ENCODE measurements at regions not wholly inside any gene's neighbourhood (a gene's known extent, or its start where the extent isn't known, plus 50 kb on each side); places are given as distances from the start of the nearest gene placed in this dataset.

DNA sequence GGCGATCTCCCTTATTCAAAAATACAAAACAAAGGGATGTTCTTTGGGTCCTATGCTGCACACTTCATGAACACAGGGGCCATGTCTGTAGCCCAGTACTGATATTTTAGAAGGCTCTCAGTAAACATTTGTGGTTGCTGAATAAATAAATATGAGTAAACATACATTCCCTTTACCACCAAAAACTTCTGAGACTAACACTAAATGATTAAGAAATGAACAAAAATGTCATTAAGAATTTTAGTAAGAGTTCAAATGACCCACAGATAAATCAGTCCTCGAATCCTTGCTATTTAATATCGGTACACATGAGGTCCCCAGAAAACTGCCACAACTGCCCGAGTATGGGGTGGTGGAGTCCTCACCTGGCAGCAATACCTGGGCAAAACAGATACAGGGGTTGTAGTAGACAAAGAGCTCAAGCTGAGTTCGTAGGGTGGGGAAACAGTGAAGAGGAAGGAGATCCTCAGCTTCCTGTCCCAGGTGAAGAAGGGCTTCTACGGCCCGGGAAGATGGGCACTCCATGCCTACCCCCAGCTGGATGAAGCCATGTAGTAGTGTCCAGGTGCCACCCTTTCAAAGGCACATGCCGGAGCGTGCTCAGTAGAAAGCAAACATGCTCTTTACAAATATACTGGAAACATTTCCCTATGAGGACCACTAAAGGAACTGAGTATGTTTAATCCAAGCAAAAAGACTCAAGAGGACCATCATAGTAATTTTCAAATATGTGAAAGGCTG is 72.6 kb upstream of the ARHGAP29 start:
- TF ChIP-seq POLR2AphosphoS5 (IDR thresholded peaks at IDR 0.05; ENCODE audit: borderline replicate concordance, low read depth, low read length): no peak
- TF ChIP-seq FOXP2 (optimal IDR thresholded peaks at IDR 0.05; ENCODE audit: control extremely low read depth, extremely low read length, insufficient read depth): no peak
- TF ChIP-seq EZH2 (IDR thresholded peaks at IDR 0.05): no peak

Measured in SK-N-MC (cell line).